Pancreas (tissue), 10 donors: ENCODE measurements at regions not wholly inside any gene's neighbourhood (a gene's known extent, or its start where the extent isn't known, plus 50 kb on each side); places are given as distances from the start of the nearest gene placed in this dataset.

ENCODE experiments used
- ATAC-seq, 4 donors: fragments of 200-7000 bp; cut with Tn5 transposase; one replicate each; pipeline versions ENCODE4 v1.8.0 to v1.9.1; 2020; ENCODE audit warnings: mild to moderate bottlenecking in 4 of 4, moderate library complexity in 4 of 4
- DNase-seq, 6 donors: peaks; one replicate each; pipeline ENCODE4 v3.0.0-alpha.2; 2020
- FAIRE-seq: peaks from 2 replicates; lab custom pipeline; 2012; peaks lifted over from hg19 to GRCh38; lab: Jason Lieb, UNC
- H3K27ac ChIP-seq, 4 donors: fragments of 200-600 bp; sonication (generic); 1 replicate in 3 of 4; 2 replicates in 1 of 4; pipeline versions ENCODE4 v1.5.0 to v1.8.0; 2020
- H3K27me3 ChIP-seq, 4 donors: fragments of 200-600 bp; one replicate each; pipeline ENCODE4 v1.8.0; 2021
- H3K36me3 ChIP-seq, 3 donors: fragments of 200-600 bp; sonication (generic) in 1 of 3; one replicate each; pipeline versions ENCODE4 v1.5.0 to v1.8.0; 2020 to 2021
- H3K4me1 ChIP-seq, 3 donors: fragments of 200-600 bp; one replicate each; pipeline ENCODE4 v1.8.0; 2021
- H3K4me3 ChIP-seq, 4 donors: fragments of 200-600 bp; sonication (generic) in 2 of 4; one replicate each; pipeline versions ENCODE4 v1.5.0 to v1.8.0; 2020 to 2021
- H3K9me3 ChIP-seq, 4 donors: fragments of 200-600 bp; one replicate each; pipeline ENCODE4 v1.8.0; 2021
- CTCF ChIP-seq, 4 donors: fragments of 200-600 bp; sonication (generic) in 3 of 4; IDR thresholded peaks; one replicate each; pipeline versions ENCODE4 v1.5.0 to v1.8.0; 2021; ENCODE audit warnings: antibody characterized with exemption in 4 of 4
- WGBS, 2 donors: extraction: QIAGEN DNeasy Blood & Tissue Kit; methylation state at CpG; one replicate each; pipeline ENCODE4 v1.1.7; 2013; 5-methylcytosine and 5-hydroxymethylcytosine counted together
- intact Hi-C, 3 donors: fragments of 100-400 bp; cut with DNase I; formaldehyde crosslinking; loops; one replicate each; pipeline versions ENCODE4 v1.11.1 to v1.14.2; 2022
- donor health status: healthy with polysubstance abuse.
- donor health status: DM: no; HTN: no; CAD: no; lungs with moderate emphysema.
- donor health status: DM: no; HTN: no; CAD: no.
- donor health status: control.
- donor health status: control.
- donor health status: Bipolar disorder and iron deficiency.
- donor health status: DM: yes; HTN: yes; CAD: no.
- donor health status: DM: no; HTN: no; CAD: no.
- donor health status: DM: no; HTN: no; CAD: no.
- donor health status: DM: yes; HTN: yes; CAD: no.

GRCh38 chr4:63814171-63814964 is 594.9 kb downstream of the TECRL start:
- DNase-seq = peak in 1 of 6 donors; percentile 25
- 70 to 81% methylated on average over 4 of the region's 4 CpGs for WGBS, 2 donors
- ATAC-seq = no peak
- H3K4me1 ChIP-seq = no peaks in the 10 kb centered on the region
- no peak for FAIRE-seq
- no peak for TF ChIP-seq CTCF (IDR thresholded peaks at IDR 0.05)
- H3K36me3 ChIP-seq = no peaks in the 10 kb centered on the region
- H3K27ac ChIP-seq = no peak overlapping the region
- no peaks in the 10 kb centered on the region for H3K9me3 ChIP-seq
- intact Hi-C loops = no loop called here
- H3K4me3 ChIP-seq = no peak overlapping the region
- H3K27me3 ChIP-seq = no peaks in the 10 kb centered on the region

GRCh38 chr4:63799166-63799565 is 610.1 kb downstream of the TECRL start:
- Histone ChIP-seq H3K27me3 (no peaks in the 10 kb centered on the region), H3K36me3 (no peaks in the 10 kb centered on the region), H3K4me1 (no peaks in the 10 kb centered on the region), H3K27ac (no peak overlapping the region), H3K9me3 (no peaks in the 10 kb centered on the region), H3K4me3 (no peak overlapping the region)
- no peak for DNase-seq
- FAIRE-seq = no peak
- no peak for ATAC-seq
- intact Hi-C loops = no loop called here
- WGBS, 2 donors = 37 to 58% methylated on average over 2 of the region's 2 CpGs
- no peak for TF ChIP-seq CTCF (IDR thresholded peaks at IDR 0.05)

GRCh38 chr4:63795301-63795700 is 613.9 kb downstream of the TECRL start:
- Histone ChIP-seq H3K27me3 (no peaks in the 10 kb centered on the region), H3K4me1 (no peaks in the 10 kb centered on the region), H3K9me3 (no peaks in the 10 kb centered on the region), H3K27ac (no peak overlapping the region), H3K36me3 (no peaks in the 10 kb centered on the region), H3K4me3 (no peak overlapping the region)
- no peak for DNase-seq
- FAIRE-seq = no peak
- 9 to 10% methylated on average over 2 of the region's 2 CpGs for WGBS, 2 donors
- no peak for ATAC-seq
- intact Hi-C loops = no loop called here
- TF ChIP-seq CTCF (IDR thresholded peaks at IDR 0.05) = no peak

GRCh38 chr4:63790377-63790776 is 618.9 kb downstream of the TECRL start:
- Histone ChIP-seq H3K27me3 (no peaks in the 10 kb centered on the region), H3K27ac (no peak overlapping the region), H3K4me1 (no peaks in the 10 kb centered on the region), H3K9me3 (no peaks in the 10 kb centered on the region), H3K4me3 (no peak overlapping the region), H3K36me3 (no peaks in the 10 kb centered on the region)
- ATAC-seq = no peak
- 50 to 62% methylated on average over 5 of the region's 5 CpGs for WGBS, 2 donors
- intact Hi-C loops = no loop called here
- no peak for FAIRE-seq
- DNase-seq = no peak
- no peak for TF ChIP-seq CTCF (IDR thresholded peaks at IDR 0.05)

- Histone ChIP-seq H3K36me3 (no peaks in the 10 kb centered on the region), H3K4me1 (no peaks in the 10 kb centered on the region), H3K27ac (no peak overlapping the region), H3K9me3 (no peaks in the 10 kb centered on the region), H3K4me3 (no peak overlapping the region), H3K27me3 (no peaks in the 10 kb centered on the region)
- intact Hi-C loops = no loop called here
- DNase-seq (no peak), FAIRE-seq (no peak), ATAC-seq (no peak)
- TF ChIP-seq CTCF (IDR thresholded peaks at IDR 0.05) = no peak
- 36 to 78% methylated on average over 1 of the region's 1 CpG for WGBS, 2 donors
Measured at GRCh38 chr4:63788271-63788670, 621.0 kb downstream of the TECRL start.
